Dermis blood vessel endothelial cell (primary cell): ENCODE measurements at regions not wholly inside any gene's neighbourhood (a gene's known extent, or its start where the extent isn't known, plus 50 kb on each side); places are given as distances from the start of the nearest gene placed in this dataset.
"Not testable (repeated sequence)": the region's sequence is repeated elsewhere in the genome, so short reads cannot be mapped to it uniquely, and the experiment has no call there.

Source experiments
- DNase-seq: peaks from one replicate; pipeline ENCODE4 v3.0.0; 2010

DNA sequence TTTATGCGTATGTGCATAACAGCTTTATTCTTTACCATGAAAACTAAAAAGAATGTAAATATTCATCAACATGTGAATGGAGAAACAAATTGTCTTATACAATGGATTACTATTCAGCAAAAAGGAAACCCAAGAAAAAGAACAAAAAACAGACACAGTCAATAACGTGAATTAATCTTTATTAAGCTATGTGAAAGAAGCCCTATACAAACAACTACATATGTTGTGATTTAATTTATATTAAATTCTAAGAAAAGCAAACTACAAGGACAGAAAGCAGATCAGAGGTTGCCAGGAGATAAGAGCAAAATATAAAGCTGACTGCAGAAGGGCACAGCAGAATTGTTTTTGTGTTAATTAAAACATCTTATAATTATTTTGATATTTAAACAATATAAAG lies 756.4 kb upstream of the MBL2 start:
- no peak for DNase-seq

GRCh38 chr10:53521046-53521445 lies 748.5 kb upstream of the MBL2 start:
- DNase-seq, result no peak

GRCh38 chr10:53508197-53508596 lies 735.6 kb upstream of the MBL2 start:
- no peak for DNase-seq

- not testable (repeated sequence) for DNase-seq
These were observed 731.9 kb upstream of the MBL2 start for GRCh38 chr10:53504492-53504891.

DNA sequence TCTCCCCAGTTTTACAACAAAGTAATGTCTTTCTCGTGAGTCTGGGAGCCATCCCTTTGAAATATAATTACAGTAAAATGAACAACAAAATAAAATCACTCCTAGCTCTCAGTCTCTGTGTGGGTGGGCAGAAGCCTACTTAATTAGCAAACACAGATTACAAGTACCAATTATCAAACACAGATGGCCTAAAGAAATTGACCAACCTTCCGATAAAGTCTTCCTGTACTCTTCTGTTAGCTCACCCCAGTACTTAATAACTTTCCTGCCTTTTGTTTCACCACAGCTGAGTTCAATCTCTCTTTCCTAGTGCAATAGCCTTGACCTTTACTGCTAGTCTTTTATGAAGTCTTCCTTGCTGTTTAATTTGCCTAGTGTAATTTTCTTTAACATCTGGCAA lies 719.2 kb upstream of the MBL2 start:
- DNase-seq, result no peak

GRCh38 chr10:53490553-53490952 lies 718.0 kb upstream of the MBL2 start:
- no peak for DNase-seq

DNA sequence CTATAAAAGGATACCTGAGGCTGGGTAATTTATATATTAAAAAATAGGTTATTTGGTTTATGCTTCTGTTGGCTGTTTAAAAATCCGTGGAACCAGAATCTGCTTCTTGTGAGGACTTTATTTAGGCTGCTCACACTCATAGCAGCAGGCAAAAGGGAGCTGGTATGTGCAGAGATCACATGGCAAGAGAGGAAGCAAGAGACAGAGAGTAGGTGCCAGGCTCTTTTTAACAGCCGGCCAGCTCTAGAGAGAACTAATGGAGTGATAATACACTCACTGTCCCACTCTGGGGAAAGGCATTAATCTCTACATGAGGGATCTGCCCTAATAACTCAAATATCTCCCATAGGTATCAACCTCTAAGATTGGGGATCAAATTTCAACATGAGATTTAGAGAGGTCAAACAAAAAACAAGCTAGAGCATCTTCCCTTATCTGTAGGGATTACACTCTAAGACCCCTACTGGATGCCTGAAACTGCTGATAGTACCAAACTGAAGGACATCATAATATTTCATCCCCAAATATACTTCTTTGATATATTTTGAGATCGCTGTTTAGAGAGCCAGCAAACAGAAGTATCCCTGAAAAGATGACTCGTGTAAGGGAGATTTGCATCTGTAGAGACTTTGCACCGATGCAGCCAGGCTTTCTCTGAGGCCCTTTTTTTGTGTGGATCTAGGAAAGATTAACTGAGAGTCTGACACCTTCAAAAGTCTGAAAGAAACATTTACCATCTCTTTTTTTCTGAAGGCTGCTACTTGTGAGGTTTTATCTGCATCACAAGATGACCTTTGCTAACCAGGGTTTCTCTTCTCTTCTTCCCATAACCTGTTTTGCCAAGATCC lies 717.0 kb upstream of the MBL2 start:
- no peak for DNase-seq

DNA sequence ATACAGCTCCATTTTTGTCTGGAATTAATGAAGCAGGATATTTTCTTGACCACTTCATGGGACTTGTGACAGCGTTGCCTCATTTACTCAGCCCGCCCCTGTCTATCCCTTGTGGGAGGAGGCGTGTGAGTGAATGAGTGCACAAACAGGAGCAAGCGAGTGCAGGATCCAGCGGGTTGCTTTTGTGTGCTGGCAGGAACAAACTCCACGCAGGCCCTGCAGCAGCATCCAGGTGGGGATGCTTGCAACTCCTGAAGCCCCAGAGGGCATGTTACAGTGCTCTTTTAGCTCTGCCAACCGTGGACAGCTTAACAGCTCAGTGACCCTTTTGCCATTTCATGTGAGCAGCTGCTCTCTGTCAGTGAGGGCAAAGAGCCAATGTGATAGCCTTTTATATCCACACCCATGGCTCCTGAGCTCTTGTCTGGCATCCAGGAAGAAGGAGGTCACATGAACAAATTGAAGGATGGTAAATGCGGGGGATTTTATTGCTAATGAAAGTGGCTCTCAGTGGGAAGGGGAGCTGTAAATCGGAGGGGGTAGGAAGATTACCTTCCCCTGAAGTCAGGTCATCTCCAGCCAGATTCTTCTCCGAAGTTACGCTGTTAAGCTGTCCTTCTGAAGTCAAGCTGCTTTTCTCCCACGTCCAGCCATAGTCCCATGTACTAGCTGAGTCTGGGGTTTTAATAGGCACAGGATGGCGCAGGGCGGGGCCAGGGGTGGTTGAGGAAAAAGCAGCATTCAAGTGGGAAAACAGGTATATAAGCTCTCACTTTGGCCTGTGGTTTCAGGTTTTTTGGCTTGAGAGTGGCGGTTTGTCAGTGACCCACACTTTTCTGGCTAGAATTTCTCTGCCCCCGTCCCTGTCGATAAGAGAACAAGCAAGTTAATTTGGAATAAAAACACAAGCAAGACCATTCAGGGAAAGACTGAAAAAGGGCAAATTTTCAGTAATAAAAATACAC lies 714.7 kb upstream of the MBL2 start:
- no peak for DNase-seq

- DNase-seq, result not testable (repeated sequence)
These were observed 712.8 kb upstream of the MBL2 start for GRCh38 chr10:53485422-53485821.

- no peak for DNase-seq
These were observed 706.8 kb upstream of the MBL2 start for GRCh38 chr10:53479365-53479764.

DNA sequence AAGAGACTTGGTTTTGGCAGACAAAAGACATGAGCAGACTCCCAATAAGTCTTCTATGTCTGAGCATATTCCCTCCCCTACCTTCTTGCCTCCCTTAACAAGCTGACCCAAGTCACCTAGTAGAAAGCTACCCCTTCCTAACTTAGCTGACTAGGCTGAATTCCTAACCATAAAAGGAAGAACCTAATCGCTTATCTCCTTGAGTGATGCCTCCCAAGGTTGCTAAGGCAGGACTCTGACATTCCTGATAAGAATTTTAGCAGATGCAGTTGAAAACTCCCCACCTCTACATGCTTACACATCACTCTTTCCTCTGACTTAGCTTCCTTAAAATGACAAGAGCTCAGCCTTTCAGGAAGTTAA lies 704.7 kb upstream of the MBL2 start:
- DNase-seq, result no peak

DNA sequence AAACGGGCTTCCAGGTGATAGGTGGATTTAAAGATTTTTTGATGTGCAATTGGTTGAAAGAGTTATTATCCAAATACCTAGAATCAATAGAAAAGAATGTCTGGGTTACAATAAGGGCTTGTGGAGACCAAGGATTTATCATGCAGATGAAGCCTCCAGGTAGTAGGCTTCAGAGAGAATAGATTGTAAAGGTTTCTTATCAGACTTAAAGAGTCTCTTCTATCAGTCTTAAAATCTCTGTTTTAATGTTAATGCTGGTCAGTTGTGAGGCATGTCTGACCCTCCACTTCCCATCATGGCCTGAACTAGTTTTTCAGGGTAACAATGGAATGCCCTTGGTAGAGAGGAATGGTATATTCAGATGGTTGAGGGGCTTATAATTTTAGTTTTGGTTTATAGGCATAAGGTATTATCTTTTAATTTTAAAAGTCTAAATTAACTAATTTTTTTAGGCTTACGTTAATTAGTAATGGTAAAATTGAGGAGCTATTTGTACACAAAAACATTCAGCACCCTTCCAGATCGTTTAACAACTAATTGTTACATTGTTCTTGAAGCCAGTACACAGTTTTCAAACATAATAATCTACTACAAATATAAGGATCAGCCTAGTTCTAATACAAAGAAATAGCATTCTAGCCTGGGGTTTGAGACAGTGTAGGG lies 704.2 kb upstream of the MBL2 start:
- DNase-seq, result no peak

DNA sequence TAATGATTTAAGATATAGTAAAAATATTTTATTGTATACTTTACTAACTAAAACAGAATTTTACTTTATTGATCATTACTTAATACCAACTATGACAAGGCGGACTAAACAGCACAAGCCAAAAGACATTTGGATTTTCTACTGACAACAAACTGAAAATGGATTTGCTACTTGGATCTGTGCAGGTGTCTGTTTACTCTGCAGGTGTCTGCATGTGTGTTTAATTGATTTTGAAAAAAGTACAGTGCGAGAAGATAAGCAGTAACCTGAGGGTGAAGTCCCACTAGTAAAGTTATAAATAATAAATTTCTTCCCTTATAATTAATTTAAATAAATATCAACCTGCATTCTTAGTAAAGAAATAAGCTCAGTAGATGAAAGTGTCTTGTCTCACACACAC lies 696.8 kb upstream of the MBL2 start:
- no peak for DNase-seq

- DNase-seq, result no peak
These were observed 691.0 kb upstream of the MBL2 start for GRCh38 chr10:53463539-53463938.

GRCh38 chr10:53458007-53458406 lies 685.4 kb upstream of the MBL2 start:
- no peak for DNase-seq

- no peak for DNase-seq
These were observed 680.6 kb upstream of the MBL2 start for GRCh38 chr10:53453196-53453595.

DNA sequence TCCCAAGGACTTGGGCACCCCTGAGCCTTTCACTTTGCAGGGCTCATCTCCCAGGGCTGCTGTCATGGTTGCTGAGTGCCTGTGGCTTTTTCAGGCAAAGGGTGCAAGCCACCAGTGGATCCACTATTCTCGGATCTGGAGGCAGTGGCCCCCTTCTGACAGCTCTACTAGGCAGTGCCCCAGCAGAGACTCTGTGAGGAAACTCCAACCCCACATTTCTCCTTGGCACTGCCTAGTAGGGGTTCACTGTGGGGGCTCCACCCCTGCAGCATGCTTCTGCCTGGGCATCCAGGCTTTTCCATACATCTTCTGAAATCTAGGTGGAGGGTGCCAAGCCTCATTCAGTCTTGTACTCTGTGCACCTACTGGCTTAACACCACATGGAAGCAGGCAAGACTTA lies 675.0 kb upstream of the MBL2 start:
- DNase-seq, result no peak

DNA sequence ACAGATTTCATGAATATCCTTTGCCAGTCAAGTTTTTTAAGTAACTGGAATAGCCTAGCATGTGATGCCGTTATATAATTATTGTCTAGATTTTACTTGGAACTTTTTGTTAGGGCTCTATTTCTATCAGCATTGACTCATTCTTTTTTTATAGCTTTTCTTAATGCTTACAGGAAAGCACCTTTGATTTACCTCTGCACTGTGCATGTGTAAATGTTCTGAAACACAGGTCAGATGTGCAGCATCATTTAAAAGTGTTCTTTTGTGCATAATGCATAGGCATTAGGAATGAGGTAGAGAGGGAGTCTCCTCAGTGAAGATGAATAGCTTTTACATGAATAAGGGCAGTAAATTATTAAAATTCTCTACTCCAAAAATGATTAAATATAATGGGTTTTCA lies 669.3 kb upstream of the MBL2 start:
- DNase-seq, result no peak

DNA sequence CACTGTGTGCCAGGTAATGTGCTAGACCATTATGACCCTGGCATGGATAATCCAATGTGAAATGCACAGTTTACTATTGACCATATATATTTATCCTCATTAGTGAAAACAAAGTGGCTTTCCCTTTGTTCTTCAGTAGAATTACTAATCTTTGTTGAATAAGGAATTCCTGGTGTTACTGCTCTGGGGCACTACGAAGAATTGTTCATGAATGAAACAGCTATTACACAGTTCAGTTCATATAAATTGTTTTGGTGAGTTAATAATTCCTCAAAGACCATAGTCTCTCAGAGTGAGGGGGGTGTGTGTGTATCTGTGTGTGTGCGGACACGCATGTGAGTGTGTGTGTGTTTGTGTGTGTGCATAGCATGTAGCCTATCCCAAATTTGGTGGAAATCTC lies 668.0 kb upstream of the MBL2 start:
- no peak for DNase-seq

DNA sequence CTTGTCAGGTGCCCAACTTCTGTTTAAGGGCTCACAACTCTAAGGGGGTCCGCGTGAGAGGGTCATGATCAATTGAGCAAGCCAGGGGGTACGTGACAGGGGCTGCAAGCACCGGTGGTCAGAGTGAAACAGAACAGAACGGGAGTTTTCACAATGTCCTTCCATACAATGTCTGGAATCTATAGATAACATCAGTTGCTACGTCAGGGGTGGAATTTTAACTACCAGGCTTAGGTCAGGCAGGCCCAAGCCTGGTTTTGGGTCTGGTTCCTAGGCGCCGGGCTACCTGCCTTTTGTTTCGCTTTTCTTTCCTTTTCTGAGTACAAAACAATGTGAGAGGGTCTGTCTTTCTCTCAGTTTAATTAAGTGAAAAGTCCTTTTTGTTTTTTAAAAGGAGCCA lies 666.5 kb upstream of the MBL2 start:
- DNase-seq, result not testable (repeated sequence)

DNA sequence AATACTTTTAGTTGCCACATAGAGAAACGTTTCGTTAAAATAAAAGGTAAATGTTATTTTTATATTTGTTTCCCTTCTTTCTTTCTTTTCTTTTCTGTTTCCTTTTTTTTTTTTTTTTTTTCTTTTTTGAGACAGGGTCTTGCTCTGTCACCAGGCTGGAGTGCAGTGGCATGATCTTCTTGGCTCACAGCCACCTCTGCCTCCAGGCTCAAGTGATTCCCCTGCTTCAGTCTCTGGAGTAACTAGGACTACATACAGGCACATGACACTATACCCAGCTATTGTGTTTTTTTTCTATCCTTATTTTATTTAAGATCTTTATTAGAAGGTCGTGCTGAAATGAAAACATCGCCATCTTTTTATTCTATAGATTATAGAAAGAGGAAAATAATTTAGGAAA lies 661.8 kb upstream of the MBL2 start:
- DNase-seq, result no peak

DNA sequence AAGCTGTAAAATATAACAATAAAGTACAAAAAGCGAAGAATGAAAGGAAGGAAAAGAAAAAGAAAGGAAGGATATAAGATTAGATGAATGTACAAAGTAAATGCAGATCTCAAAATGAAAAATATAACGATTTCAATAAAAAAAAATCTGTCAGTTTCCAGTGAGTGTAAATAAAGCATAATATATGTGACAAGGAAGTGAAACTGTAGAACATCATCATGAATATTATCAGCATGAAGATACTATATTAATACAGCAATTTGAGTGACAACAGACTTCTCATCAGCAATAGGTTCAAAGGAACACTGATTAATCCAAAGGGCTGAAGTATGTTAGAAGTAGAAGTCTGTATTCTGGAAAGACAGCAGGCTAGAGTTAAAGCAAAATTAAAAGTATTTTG lies 659.5 kb upstream of the MBL2 start:
- DNase-seq, result no peak

DNA sequence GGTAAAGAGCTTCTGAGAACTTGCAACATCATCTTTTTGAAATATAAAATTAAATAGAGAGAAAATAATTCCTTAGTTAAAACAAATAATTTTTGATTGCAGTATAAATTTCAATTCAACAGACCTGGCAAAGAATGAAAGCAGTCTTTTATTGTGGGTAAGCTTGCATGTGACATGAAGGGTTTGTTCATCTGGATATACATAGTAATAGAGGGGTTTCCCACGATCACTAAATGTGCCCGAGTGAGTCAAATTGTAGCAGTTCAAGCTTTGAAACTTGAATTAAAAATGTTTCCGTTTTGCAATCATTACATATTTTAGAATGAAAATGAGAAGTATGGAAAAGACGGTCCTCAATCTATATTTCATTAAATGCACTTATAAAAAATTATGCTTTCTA lies 658.4 kb upstream of the MBL2 start:
- no peak for DNase-seq
